C4-2B (cell line): ENCODE measurements at regions not wholly inside any gene's neighbourhood (a gene's known extent, or its start where the extent isn't known, plus 50 kb on each side); places are given as distances from the start of the nearest gene placed in this dataset.
"Not testable (repeated sequence)": the region's sequence is repeated elsewhere in the genome, so short reads cannot be mapped to it uniquely, and the experiment has no call there.

Experiments
- H3K27ac ChIP-seq: fragments of 450-650 bp; 2 replicates; pipeline ENCODE4 v1.5.1; 2017
- ZFX ChIP-seq: fragments of 450-650 bp; IDR thresholded peaks from 2 replicates; pipeline ENCODE4 v1.6.1; 2017
- TF ChIP-seq, protein P1 (sequence below): fragments of 450-650 bp; conservative IDR thresholded peaks from 2 replicates; pipeline ENCODE4 v1.5.1; 2017; ENCODE audit warnings: mild to moderate bottlenecking

GRCh38 chr21:21898801-21899200 is 900.6 kb downstream of the NCAM2 start:
- peak overlapping the region; percentile 55; the same call in 1 of the 2 replicates for H3K27ac ChIP-seq
- TF ChIP-seq, protein P1, sequence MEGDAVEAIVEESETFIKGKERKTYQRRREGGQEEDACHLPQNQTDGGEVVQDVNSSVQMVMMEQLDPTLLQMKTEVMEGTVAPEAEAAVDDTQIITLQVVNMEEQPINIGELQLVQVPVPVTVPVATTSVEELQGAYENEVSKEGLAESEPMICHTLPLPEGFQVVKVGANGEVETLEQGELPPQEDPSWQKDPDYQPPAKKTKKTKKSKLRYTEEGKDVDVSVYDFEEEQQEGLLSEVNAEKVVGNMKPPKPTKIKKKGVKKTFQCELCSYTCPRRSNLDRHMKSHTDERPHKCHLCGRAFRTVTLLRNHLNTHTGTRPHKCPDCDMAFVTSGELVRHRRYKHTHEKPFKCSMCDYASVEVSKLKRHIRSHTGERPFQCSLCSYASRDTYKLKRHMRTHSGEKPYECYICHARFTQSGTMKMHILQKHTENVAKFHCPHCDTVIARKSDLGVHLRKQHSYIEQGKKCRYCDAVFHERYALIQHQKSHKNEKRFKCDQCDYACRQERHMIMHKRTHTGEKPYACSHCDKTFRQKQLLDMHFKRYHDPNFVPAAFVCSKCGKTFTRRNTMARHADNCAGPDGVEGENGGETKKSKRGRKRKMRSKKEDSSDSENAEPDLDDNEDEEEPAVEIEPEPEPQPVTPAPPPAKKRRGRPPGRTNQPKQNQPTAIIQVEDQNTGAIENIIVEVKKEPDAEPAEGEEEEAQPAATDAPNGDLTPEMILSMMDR = no peak
- TF ChIP-seq ZFX = no peak

DNA sequence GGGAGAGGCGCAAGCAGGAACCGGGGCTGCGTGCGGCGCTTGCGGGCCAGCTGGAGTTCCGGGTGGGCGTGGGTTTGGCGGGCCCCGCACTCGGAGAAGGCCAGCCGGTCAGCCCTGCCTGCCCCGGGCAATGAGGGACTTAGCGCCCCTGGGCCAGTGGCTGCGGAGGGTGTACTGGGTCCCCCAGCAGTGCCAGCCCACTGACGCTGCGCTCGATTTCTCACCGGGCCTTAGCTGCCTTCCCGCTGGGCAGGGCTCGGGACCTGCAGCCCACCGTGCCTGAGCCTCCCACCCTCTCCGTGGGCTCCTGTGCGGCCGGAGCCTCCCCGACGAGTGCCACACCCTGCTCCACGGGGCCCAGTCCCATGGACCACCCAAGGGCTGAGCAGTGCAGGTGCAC is 904.2 kb downstream of the NCAM2 start:
- not testable (repeated sequence) for H3K27ac ChIP-seq

GRCh38 chr21:21907271-21907670 is 909.1 kb downstream of the NCAM2 start:
- TF ChIP-seq, protein P1 = no peak
- TF ChIP-seq ZFX = no peak
- H3K27ac ChIP-seq = no peak overlapping the region

GRCh38 chr21:21915816-21916215 is 917.6 kb downstream of the NCAM2 start:
- H3K27ac ChIP-seq = no peak overlapping the region
- TF ChIP-seq, protein P1 = no peak
- no peak for TF ChIP-seq ZFX

DNA sequence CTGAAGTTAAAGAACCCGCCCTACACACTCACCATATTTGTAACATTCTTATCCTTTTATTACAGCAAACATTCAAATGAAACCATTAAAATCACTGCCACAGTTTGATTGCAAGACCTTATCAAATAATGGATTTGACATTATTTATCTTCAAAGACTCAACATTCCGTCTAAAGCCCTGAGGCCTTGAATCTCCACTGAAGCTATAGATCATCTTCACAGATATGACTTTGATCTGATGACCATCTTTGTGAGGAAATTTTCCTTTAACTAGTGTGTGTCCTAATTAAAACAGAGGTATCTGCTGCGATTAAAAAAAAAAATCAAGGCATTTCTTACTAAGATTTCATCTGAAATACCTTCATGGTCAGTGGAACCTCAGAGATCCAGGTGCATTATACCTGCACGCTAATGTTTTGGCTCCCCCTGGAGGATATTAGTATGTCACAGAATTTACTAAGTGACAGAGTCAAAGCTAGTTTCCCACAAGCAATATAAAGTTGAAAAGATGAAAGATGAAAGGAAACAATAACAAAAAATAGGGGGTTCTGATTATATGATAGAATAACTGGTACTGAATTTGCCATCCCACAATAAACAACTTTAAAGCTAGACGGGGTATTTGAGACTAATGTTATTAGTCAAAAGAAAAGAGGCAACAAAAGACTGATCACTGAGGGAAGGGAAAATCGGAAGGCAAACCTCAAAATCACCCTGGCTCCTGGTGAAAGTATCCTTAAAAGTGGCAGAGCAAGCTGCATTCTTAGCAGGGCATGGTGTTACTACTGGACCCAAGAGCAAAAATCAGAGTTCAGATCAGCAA is 923.4 kb downstream of the NCAM2 start:
- peak overlapping the region; percentile 36; the same call in 1 of the 2 replicates for H3K27ac ChIP-seq
- TF ChIP-seq, protein P1 = peak; percentile 88
- TF ChIP-seq ZFX = no peak

DNA sequence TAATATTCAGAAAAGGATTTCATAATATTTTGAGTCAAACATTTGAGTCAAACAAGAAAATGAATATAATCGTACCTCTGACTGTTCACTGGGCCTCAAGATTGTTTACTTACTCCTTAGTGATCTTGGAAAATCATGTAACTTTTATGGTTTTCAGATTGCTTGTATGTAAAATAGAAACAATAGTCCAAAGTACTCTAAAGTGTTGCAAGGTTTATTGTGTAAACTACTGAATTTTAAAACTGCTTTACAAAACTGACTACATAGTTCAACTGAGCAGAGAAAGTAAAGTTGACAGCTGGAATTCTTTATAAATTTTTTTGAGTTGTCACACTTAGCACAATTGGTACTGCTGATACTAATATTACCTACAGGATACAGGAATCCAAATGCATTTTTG is 931.0 kb downstream of the NCAM2 start:
- no peak for TF ChIP-seq ZFX
- TF ChIP-seq, protein P1 = no peak
- H3K27ac ChIP-seq = no peak overlapping the region

GRCh38 chr21:21929789-21930188 is 931.6 kb downstream of the NCAM2 start:
- TF ChIP-seq, protein P1 = no peak
- TF ChIP-seq ZFX = no peak
- H3K27ac ChIP-seq = no peak overlapping the region

GRCh38 chr21:21952566-21952965 is 954.4 kb downstream of the NCAM2 start:
- TF ChIP-seq, protein P1 = no peak
- no peak for TF ChIP-seq ZFX
- H3K27ac ChIP-seq = no peak overlapping the region
